ENCODE measurements at regions not wholly inside any gene's neighbourhood (a gene's known extent, or its start where the extent isn't known, plus 50 kb on each side); places are given as distances from the start of the nearest gene placed in this dataset.
"Not testable (repeated sequence)": the region's sequence is repeated elsewhere in the genome, so short reads cannot be mapped to it uniquely, and the experiment has no call there.

GRCh38 chr16:32937929-32938328 lies 256.1 kb upstream of the TP53TG3C start:
- TF ChIP-seq CTCF, POLR2A (IDR thresholded peaks at IDR 0.05): not testable (repeated sequence)
